SK-N-SH (cell line): ENCODE measurements at regions not wholly inside any gene's neighbourhood (a gene's known extent, or its start where the extent isn't known, plus 50 kb on each side); places are given as distances from the start of the nearest gene placed in this dataset.

Experiments
- CTCF ChIA-PET: fragments of 300-600, 350-600 bp; formaldehyde crosslinking; extraction: SDS; loops from one replicate; lab custom pipeline; 2021; lab: Yijun Ruan, JAX
- POLR2A ChIA-PET: fragments of 350-600 bp; sonication (Branson Sonifier 250); formaldehyde crosslinking; extraction: SDS; loops from one replicate; lab custom pipeline; 2020; ENCODE audit warnings: antibody characterized with exemption, inconsistent platforms; lab: Yijun Ruan, JAX
- DNase-seq: peaks from one replicate; pipeline ENCODE4 v3.0.0; 2012
- H2AFZ ChIP-seq: fragments of 200-600 bp; sonication (generic); 2 replicates; pipeline ENCODE4 v1.8.1; 2016; ENCODE audit warnings: antibody characterized with exemption, mild to moderate bottlenecking, low read depth
- H3F3A ChIP-seq: fragments of 200-600 bp; sonication (generic); replicated peaks from 2 replicates; pipeline ENCODE3; 2016; ENCODE audit warnings: antibody characterized with exemption, mild to moderate bottlenecking; ENCODE audit not compliant: insufficient read depth
- H3K27ac ChIP-seq, 2 experiments: fragments of 200-500 bp in 1 of 2; fragments of 200-600 bp in 1 of 2; sonication (Bioruptor generic) in 1 of 2; sonication (generic), shearing (Covaris generic) in 1 of 2; 2 replicates each; pipeline versions ENCODE4 v1.5.1 to v1.6.1; 2014 to 2016; ENCODE audit warnings: low read depth in 2 of 2, inconsistent platforms in 1 of 2, low read length in 1 of 2, mild to moderate bottlenecking in 1 of 2, mixed read lengths in 1 of 2
- H3K27me3 ChIP-seq: fragments of 200-600 bp; sonication (generic), shearing (Covaris generic); 2 replicates; pipeline ENCODE4 v1.6.1; 2016; ENCODE audit warnings: mixed run types; ENCODE audit not compliant: insufficient read depth
- H3K36me3 ChIP-seq, 2 experiments: fragments of 200-500 bp in 1 of 2; fragments of 200-600 bp in 1 of 2; sonication (Bioruptor generic) in 1 of 2; sonication (generic) in 1 of 2; replicated peaks in 1 of 2; 2 replicates each; pipeline versions ENCODE3 to v1.5.1; 2014 to 2016; ENCODE audit warnings: low read length in 1 of 2, mild to moderate bottlenecking in 1 of 2; ENCODE audit not compliant: insufficient read depth in 2 of 2, control insufficient read depth in 1 of 2
- H3K4me1 ChIP-seq, 2 experiments: fragments of 200-500 bp in 1 of 2; fragments of 200-600 bp in 1 of 2; sonication (Bioruptor generic) in 1 of 2; sonication (generic), shearing (Covaris generic) in 1 of 2; 2 replicates each; pipeline versions ENCODE4 v1.5.1 to v1.6.1; 2014 to 2016; ENCODE audit warnings: low read depth in 1 of 2, low read length in 1 of 2, mixed run types in 1 of 2; ENCODE audit not compliant: insufficient read depth in 2 of 2, control insufficient read depth in 1 of 2
- H3K4me2 ChIP-seq: fragments of 200-600 bp; sonication (generic), shearing (Covaris generic); 2 replicates; pipeline ENCODE4 v1.6.1; 2017; ENCODE audit warnings: mixed run types
- H3K4me3 ChIP-seq, 2 experiments: fragments of 200-500 bp in 1 of 2; fragments of 200-600 bp in 1 of 2; sonication (Bioruptor generic) in 1 of 2; sonication (generic), shearing (Covaris generic) in 1 of 2; 2 replicates each; pipeline versions ENCODE4 v1.5.1 to v1.8.1; 2014 to 2016; ENCODE audit warnings: low read depth in 2 of 2, inconsistent platforms in 1 of 2, low read length in 1 of 2, mild to moderate bottlenecking in 1 of 2, mixed read lengths in 1 of 2, moderate library complexity in 1 of 2
- H3K79me2 ChIP-seq: fragments of 200-600 bp; sonication (generic); 2 replicates; pipeline ENCODE4 v1.8.1; 2017; ENCODE audit warnings: mild to moderate bottlenecking; ENCODE audit not compliant: insufficient read depth
- H3K9ac ChIP-seq: fragments of 200-600 bp; sonication (generic); 2 replicates; pipeline ENCODE4 v1.6.1; 2017; ENCODE audit warnings: mixed run types
- H3K9me2 ChIP-seq: fragments of 200-600 bp; sonication (generic); 2 replicates; pipeline ENCODE4 v1.6.1; 2017; ENCODE audit warnings: mixed run types
- H3K9me3 ChIP-seq: fragments of 200-600 bp; sonication (generic); 2 replicates; pipeline ENCODE4 v1.6.1; 2017; ENCODE audit warnings: mixed run types, mild to moderate bottlenecking, moderate library complexity
- H4K20me1 ChIP-seq: fragments of 200-600 bp; sonication (generic); 2 replicates; pipeline ENCODE4 v1.6.1; 2017; ENCODE audit warnings: mild to moderate bottlenecking, mixed run types; ENCODE audit not compliant: insufficient read depth
- CTCF ChIP-seq: fragments of 200-600 bp; sonication (generic); IDR thresholded peaks from 2 replicates; pipeline ENCODE4 v1.6.1; 2017; ENCODE audit warnings: antibody characterized with exemption, mild to moderate bottlenecking, moderate library complexity
- ELF1 ChIP-seq: IDR thresholded peaks from 2 replicates; pipeline ENCODE4 v1.4.0; 2012
- FOSL2 ChIP-seq: IDR thresholded peaks from 2 replicates; pipeline ENCODE4 v1.4.0; 2012; ENCODE audit warnings: low read depth, mild to moderate bottlenecking, moderate library complexity, borderline replicate concordance
- FOXJ3 ChIP-seq: sonication (generic); formaldehyde crosslinking; IDR thresholded peaks from 2 replicates; pipeline ENCODE4 v1.5.1; 2020; ENCODE audit warnings: mild to moderate bottlenecking, missing genetic modification reagents
- FOXM1 ChIP-seq: IDR thresholded peaks from 2 replicates; pipeline ENCODE4 v1.4.0; 2012; ENCODE audit warnings: low read depth, mild to moderate bottlenecking
- GABPA ChIP-seq: IDR thresholded peaks from 2 replicates; pipeline ENCODE4 v1.4.0; 2012; ENCODE audit warnings: low read depth, mild to moderate bottlenecking
- GATA2 ChIP-seq: sonication (generic); formaldehyde crosslinking; IDR thresholded peaks from 2 replicates; pipeline ENCODE4 v1.5.0; 2020; ENCODE audit warnings: mild to moderate bottlenecking, missing genetic modification reagents
- IRF3 ChIP-seq: fragments of 150-350 bp; IDR thresholded peaks from 2 replicates; pipeline ENCODE4 v1.6.1; 2016; ENCODE audit warnings: mild to moderate bottlenecking, low read depth, low read length
- MAX ChIP-seq: IDR thresholded peaks from 2 replicates; pipeline ENCODE4 v1.4.0; 2012; ENCODE audit warnings: low read depth
- MXI1 ChIP-seq: IDR thresholded peaks from 2 replicates; pipeline ENCODE4 v1.6.1; 2012; ENCODE audit warnings: mild to moderate bottlenecking, low read depth, low read length, improper control_type of control experiment
- NRF1 ChIP-seq: IDR thresholded peaks from 2 replicates; pipeline ENCODE4 v1.6.1; 2012; ENCODE audit warnings: low read depth, mild to moderate bottlenecking, low read length
- PBX3 ChIP-seq: IDR thresholded peaks from 2 replicates; pipeline ENCODE4; 2012
- POLR2AphosphoS5 ChIP-seq: IDR thresholded peaks from 2 replicates; pipeline ENCODE4 v1.6.1; 2012; ENCODE audit warnings: low read depth, low read length
- RCOR1 ChIP-seq: fragments of 150-350 bp; IDR thresholded peaks from 2 replicates; pipeline ENCODE4 v1.6.1; 2017; ENCODE audit warnings: antibody characterized with exemption, low read length
- RFX5 ChIP-seq: IDR thresholded peaks from 2 replicates; pipeline ENCODE4 v1.6.1; 2012; ENCODE audit warnings: mild to moderate bottlenecking, improper control_type of control experiment, low read length
- SMC3 ChIP-seq: IDR thresholded peaks from 2 replicates; pipeline ENCODE4 v1.6.1; 2012; ENCODE audit warnings: low read depth, low read length, improper control_type of control experiment
- TAF1 ChIP-seq: IDR thresholded peaks from 2 replicates; pipeline ENCODE4 v1.6.1; 2012; ENCODE audit warnings: low read depth, mild to moderate bottlenecking, low read length, moderate library complexity, borderline replicate concordance
- TCF12 ChIP-seq: IDR thresholded peaks from 2 replicates; pipeline ENCODE4 v1.4.0; 2012
- USF1 ChIP-seq: IDR thresholded peaks from 2 replicates; pipeline ENCODE4 v1.4.0; 2012; ENCODE audit warnings: low read depth, borderline replicate concordance
- YY1 ChIP-seq: IDR thresholded peaks from 2 replicates; pipeline ENCODE4 v1.4.0; 2012; ENCODE audit warnings: low read depth, mild to moderate bottlenecking
- ZBTB33 ChIP-seq: IDR thresholded peaks from 2 replicates; pipeline ENCODE4 v1.4.0; 2012; ENCODE audit warnings: low read depth, borderline replicate concordance
- WGBS: methylation state at CpG from one replicate; pipeline ENCODE4 v1.1.6; 2017; ENCODE audit warnings: low lambda C conversion rate; 5-methylcytosine and 5-hydroxymethylcytosine counted together
- TF ChIP-seq, protein P1 (sequence below): fragments of 150-350 bp; IDR thresholded peaks from 2 replicates; pipeline ENCODE4 v1.6.1; 2017; ENCODE audit warnings: antibody characterized with exemption, low read length, low read depth, borderline replicate concordance

DNA sequence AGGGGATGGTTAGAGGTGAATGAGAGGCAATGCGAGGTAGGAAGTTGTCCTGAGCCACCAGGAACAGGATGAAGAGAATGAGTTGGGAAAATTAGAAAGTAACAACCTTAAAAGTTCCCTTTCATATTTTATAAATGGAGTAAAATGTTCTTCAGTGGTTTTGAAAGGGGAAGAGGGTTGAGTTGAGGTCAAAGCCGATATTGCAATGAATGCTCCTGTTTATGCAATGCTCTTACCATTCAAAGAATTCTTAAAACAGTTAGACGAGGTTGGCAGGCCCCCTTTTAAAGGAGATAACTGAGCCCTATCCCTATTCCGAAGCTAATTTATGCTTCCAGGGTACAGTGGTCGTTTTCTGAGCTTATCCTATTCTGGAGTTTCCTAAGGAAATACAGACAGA, 2110.3 kb upstream of the CELF4 start (continued):
- TF ChIP-seq NRF1, result no peak
- no peak for TF ChIP-seq YY1
- no peak for TF ChIP-seq RCOR1
- no peak for TF ChIP-seq RFX5
- no peak for TF ChIP-seq CTCF
- no peak for TF ChIP-seq MAX
- no peak for TF ChIP-seq PBX3

DNA sequence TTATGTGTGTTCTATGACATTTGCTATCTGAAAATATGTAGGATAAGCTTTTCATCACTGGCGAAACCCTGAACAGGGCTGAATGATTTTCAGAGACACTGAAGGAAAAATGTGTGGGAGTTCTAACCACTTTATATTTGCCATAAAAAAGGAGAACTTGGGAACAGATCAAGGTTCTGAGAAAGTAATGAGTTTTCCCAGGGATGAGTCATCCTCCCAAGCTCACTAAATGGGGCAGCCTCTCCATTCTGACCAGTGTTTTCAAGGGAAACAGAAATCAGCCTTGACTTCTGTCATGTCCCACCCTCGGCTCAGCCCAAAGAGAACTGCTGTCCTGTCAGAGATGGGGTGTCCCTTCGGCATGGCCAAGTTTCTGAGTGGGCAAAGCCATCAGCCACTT, 2109.8 kb upstream of the CELF4 start:
- Histone ChIP-seq H4K20me1 (no peaks in the 10 kb centered on the region), H3K27me3 (no peaks in the 10 kb centered on the region), H3K9ac (no peak overlapping the region), H3K4me1 (no peaks in the 10 kb centered on the region), H3K27ac (no peak overlapping the region), H3F3A (no peaks in the 10 kb centered on the region), H3K9me3 (no peaks in the 10 kb centered on the region), H3K79me2 (no peaks in the 10 kb centered on the region), H3K36me3 (no peaks in the 10 kb centered on the region), H3K9me2 (no peaks in the 10 kb centered on the region), H2AFZ (no peak overlapping the region), H3K4me3 (no peak overlapping the region), H3K4me2 (no peak overlapping the region)
- ChIA-PET CTCF (interaction anchor here (0.6 kb wide), 1 partner anchor 356 kb away, joined by 3 read pairs; no protein-coding TSS in a partner anchor), POLR2A (no interaction called here)
- DNase-seq, result no peak
- TF ChIP-seq MXI1 (no peak), ELF1 (no peak), IRF3 (no peak), TCF12 (no peak), GABPA (no peak), USF1 (no peak), FOSL2 (no peak), GATA2 (CRISPR knock-in tag) (no peak), FOXJ3 (no peak), TAF1 (no peak), POLR2AphosphoS5 (no peak), FOXM1 (no peak), MAX (no peak), SMC3 (no peak), ZBTB33 (no peak), NRF1 (no peak)
- TF ChIP-seq, protein P1, sequence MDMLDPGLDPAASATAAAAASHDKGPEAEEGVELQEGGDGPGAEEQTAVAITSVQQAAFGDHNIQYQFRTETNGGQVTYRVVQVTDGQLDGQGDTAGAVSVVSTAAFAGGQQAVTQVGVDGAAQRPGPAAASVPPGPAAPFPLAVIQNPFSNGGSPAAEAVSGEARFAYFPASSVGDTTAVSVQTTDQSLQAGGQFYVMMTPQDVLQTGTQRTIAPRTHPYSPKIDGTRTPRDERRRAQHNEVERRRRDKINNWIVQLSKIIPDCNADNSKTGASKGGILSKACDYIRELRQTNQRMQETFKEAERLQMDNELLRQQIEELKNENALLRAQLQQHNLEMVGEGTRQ, result no peak
- 32% methylated on average over 3 of the region's 3 CpGs for WGBS
